ENCODE measurements at regions not wholly inside any gene's neighbourhood (a gene's known extent, or its start where the extent isn't known, plus 50 kb on each side); places are given as distances from the start of the nearest gene placed in this dataset.

DNA sequence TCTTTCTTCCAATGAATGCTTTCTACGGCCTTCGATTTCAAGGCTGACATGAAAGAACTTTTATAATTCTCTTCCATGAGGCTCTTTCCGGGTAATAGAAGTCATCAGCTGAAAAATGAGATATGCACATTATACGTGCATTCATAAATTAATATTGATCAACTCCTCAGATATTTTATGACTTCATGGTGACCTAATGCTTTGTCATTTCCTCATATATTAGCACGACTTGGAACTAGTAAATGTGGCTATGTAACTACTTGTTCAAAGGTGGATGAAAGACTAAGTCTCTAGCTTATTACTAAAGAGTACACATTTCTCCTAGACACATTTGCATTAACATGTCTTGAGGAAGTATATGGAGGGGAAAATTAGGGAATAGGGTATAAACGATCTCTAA lies 168.8 kb downstream of the HDGFL1 start:
- H3K9ac ChIP-seq (ENCODE audit: insufficient read depth, low read length): no peak overlapping the region
- H3K4me2 ChIP-seq (ENCODE audit: extremely low read depth, insufficient read depth, low read length): no peak overlapping the region
- no peak for DNase-seq (ENCODE audit: low read depth in 2 of 2)
- H3K4me3 ChIP-seq (replicated peaks in 1 of 4; ENCODE audit: control extremely low read depth in 1 of 4, insufficient read depth in 1 of 4, low read depth in 3 of 4, low read length in 4 of 4): no peak overlapping the region
- H2AFZ ChIP-seq (ENCODE audit: low read length): no peak overlapping the region
- H3K27ac ChIP-seq (ENCODE audit: insufficient read depth, low read length): no peak overlapping the region
- H3K36me3 ChIP-seq (ENCODE audit: control insufficient read depth, insufficient read depth, low read length): no peaks in the 10 kb centered on the region
- H3K9me3 ChIP-seq (ENCODE audit: control insufficient read depth, insufficient read depth, low read depth, low read length): no peaks in the 10 kb centered on the region
- no peaks in the 10 kb centered on the region for H3K79me2 ChIP-seq (ENCODE audit: control insufficient read depth, insufficient read depth, low read length)
- no peaks in the 10 kb centered on the region for H3K27me3 ChIP-seq (ENCODE audit: control insufficient read depth, insufficient read depth, low read length)
- TF ChIP-seq EZH2 (IDR thresholded peaks at IDR 0.05; ENCODE audit: low read length, missing control alignments): no peak
- TF ChIP-seq, protein P1, sequence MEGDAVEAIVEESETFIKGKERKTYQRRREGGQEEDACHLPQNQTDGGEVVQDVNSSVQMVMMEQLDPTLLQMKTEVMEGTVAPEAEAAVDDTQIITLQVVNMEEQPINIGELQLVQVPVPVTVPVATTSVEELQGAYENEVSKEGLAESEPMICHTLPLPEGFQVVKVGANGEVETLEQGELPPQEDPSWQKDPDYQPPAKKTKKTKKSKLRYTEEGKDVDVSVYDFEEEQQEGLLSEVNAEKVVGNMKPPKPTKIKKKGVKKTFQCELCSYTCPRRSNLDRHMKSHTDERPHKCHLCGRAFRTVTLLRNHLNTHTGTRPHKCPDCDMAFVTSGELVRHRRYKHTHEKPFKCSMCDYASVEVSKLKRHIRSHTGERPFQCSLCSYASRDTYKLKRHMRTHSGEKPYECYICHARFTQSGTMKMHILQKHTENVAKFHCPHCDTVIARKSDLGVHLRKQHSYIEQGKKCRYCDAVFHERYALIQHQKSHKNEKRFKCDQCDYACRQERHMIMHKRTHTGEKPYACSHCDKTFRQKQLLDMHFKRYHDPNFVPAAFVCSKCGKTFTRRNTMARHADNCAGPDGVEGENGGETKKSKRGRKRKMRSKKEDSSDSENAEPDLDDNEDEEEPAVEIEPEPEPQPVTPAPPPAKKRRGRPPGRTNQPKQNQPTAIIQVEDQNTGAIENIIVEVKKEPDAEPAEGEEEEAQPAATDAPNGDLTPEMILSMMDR (conservative IDR thresholded peaks at IDR 0.05 in 1 of 2, IDR thresholded peaks at IDR 0.05 in 1 of 2; ENCODE audit: low read depth in 1 of 2, low read length in 2 of 2): no peak
- no peaks in the 10 kb centered on the region for H3K4me1 ChIP-seq (ENCODE audit: control insufficient read depth, extremely low read depth, insufficient read depth, low read length)
- H4K20me1 ChIP-seq (ENCODE audit: control insufficient read depth, extremely low read depth, insufficient read depth, low read length): no peaks in the 10 kb centered on the region

DNA sequence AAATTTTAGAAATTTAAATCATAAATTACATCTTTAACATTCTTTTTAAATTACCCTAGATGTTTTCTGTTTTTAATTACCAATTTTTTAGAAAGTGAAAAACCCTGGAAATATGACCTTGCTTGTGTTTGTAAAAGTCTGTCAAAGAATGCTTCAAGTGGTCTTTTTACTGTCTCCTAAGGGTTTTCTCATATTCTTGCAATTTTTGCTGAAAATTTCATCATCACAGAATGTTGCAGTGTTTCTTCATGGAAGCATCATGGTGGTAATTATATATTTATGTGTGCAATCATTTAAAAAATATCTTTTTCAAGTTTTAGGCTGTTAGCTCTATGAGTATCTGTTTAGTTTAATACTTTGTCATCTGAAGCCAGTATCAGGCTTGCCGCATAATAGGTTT lies 178.2 kb downstream of the HDGFL1 start:
- no peaks in the 10 kb centered on the region for H3K27me3 ChIP-seq (ENCODE audit: control insufficient read depth, insufficient read depth, low read length)
- H3K27ac ChIP-seq (ENCODE audit: insufficient read depth, low read length): no peak overlapping the region
- no peaks in the 10 kb centered on the region for H3K36me3 ChIP-seq (ENCODE audit: control insufficient read depth, insufficient read depth, low read length)
- H3K9ac ChIP-seq (ENCODE audit: insufficient read depth, low read length): no peak overlapping the region
- no peak overlapping the region for H3K4me2 ChIP-seq (ENCODE audit: extremely low read depth, insufficient read depth, low read length)
- TF ChIP-seq, protein P1 (conservative IDR thresholded peaks at IDR 0.05 in 1 of 2, IDR thresholded peaks at IDR 0.05 in 1 of 2; ENCODE audit: low read depth in 1 of 2, low read length in 2 of 2): no peak
- TF ChIP-seq EZH2 (IDR thresholded peaks at IDR 0.05; ENCODE audit: low read length, missing control alignments): no peak
- H3K4me3 ChIP-seq (replicated peaks in 1 of 4; ENCODE audit: control extremely low read depth in 1 of 4, insufficient read depth in 1 of 4, low read depth in 3 of 4, low read length in 4 of 4): no peak overlapping the region
- DNase-seq (ENCODE audit: low read depth in 2 of 2): peak in 1 of 2 donors; percentile 43
- H3K4me1 ChIP-seq (ENCODE audit: control insufficient read depth, extremely low read depth, insufficient read depth, low read length): no peaks in the 10 kb centered on the region
- H3K9me3 ChIP-seq (ENCODE audit: control insufficient read depth, insufficient read depth, low read depth, low read length): no peaks in the 10 kb centered on the region
- H3K79me2 ChIP-seq (ENCODE audit: control insufficient read depth, insufficient read depth, low read length): no peaks in the 10 kb centered on the region
- H2AFZ ChIP-seq (ENCODE audit: low read length): no peak overlapping the region
- H4K20me1 ChIP-seq (ENCODE audit: control insufficient read depth, extremely low read depth, insufficient read depth, low read length): no peaks in the 10 kb centered on the region

DNA sequence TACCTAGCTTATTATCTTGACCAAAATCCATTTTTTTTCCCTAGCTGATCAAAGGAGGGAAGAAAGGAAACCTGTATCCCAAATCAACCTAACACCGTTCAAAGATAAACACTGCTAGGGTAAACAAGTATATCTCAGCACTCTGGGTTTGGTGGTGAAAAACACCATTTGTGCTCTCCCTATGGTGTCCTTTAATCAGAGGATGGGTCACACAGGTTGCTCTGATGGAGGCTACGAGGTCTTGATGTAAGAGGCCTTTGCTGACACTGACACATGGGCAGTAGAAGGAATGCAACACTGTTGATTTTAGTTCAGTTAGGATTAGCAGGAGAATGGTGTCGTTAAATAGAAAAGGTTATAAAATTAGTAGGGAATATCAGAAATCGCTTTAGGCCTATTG lies 179.3 kb downstream of the HDGFL1 start:
- no peaks in the 10 kb centered on the region for H3K36me3 ChIP-seq (ENCODE audit: control insufficient read depth, insufficient read depth, low read length)
- no peak overlapping the region for H3K4me3 ChIP-seq (replicated peaks in 1 of 4; ENCODE audit: control extremely low read depth in 1 of 4, insufficient read depth in 1 of 4, low read depth in 3 of 4, low read length in 4 of 4)
- H3K79me2 ChIP-seq (ENCODE audit: control insufficient read depth, insufficient read depth, low read length): no peaks in the 10 kb centered on the region
- H2AFZ ChIP-seq (ENCODE audit: low read length): no peak overlapping the region
- H4K20me1 ChIP-seq (ENCODE audit: control insufficient read depth, extremely low read depth, insufficient read depth, low read length): no peaks in the 10 kb centered on the region
- no peak overlapping the region for H3K27ac ChIP-seq (ENCODE audit: insufficient read depth, low read length)
- DNase-seq (ENCODE audit: low read depth in 2 of 2): no peak
- no peaks in the 10 kb centered on the region for H3K27me3 ChIP-seq (ENCODE audit: control insufficient read depth, insufficient read depth, low read length)
- H3K9me3 ChIP-seq (ENCODE audit: control insufficient read depth, insufficient read depth, low read depth, low read length): no peaks in the 10 kb centered on the region
- H3K4me2 ChIP-seq (ENCODE audit: extremely low read depth, insufficient read depth, low read length): no peak overlapping the region
- H3K4me1 ChIP-seq (ENCODE audit: control insufficient read depth, extremely low read depth, insufficient read depth, low read length): no peaks in the 10 kb centered on the region
- H3K9ac ChIP-seq (ENCODE audit: insufficient read depth, low read length): no peak overlapping the region
- TF ChIP-seq EZH2 (IDR thresholded peaks at IDR 0.05; ENCODE audit: low read length, missing control alignments): no peak
- TF ChIP-seq, protein P1 (conservative IDR thresholded peaks at IDR 0.05 in 1 of 2, IDR thresholded peaks at IDR 0.05 in 1 of 2; ENCODE audit: low read depth in 1 of 2, low read length in 2 of 2): no peak
